ENCODE measurements at regions not wholly inside any gene's neighbourhood (a gene's known extent, or its start where the extent isn't known, plus 50 kb on each side); places are given as distances from the start of the nearest gene placed in this dataset.
A peak's percentile ranks its signal among the peaks of the same experiment; 100 is the strongest.

DNA sequence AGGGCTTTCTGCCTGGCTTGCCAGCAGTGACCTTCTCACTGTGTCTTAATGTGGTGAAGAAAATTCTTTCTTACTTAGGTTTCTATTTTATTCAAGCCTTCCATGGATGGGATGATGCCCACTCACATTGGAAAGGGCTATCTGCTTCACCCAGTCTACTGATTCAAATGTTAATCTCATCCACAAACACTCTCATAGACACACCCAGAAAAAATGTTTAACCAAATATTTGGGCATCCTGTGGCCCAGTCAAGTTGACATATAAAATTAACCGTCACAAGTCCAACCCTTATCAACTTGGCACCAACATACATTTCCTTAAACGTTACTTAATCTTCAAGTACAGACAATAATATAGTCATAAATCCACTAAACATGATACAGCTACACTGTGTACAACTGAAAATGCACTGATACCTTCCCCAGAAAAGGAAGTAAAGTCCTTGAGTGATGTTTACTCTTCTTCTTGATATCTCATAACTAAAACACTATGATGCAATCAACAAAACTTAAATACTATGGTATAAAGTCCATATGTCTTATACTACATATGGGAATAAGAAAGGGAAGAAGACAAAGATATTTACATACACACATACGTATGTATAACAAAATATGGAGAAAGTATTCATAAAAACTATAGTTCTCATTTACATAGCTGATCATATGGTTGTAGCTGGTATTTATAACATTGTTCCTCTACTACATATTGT, 394.7 kb upstream of the NOVA1 start:
- no peak overlapping the region for H3K27ac ChIP-seq (ENCODE audit: low read depth in 1 of 2, low read length in 1 of 2)
- no peak overlapping the region for H3K4me3 ChIP-seq
- no peaks in the 10 kb centered on the region for H3K27me3 ChIP-seq (ENCODE audit: control insufficient read depth in 3 of 3, insufficient read depth in 3 of 3, low read length in 2 of 3)
- 42 to 64% methylated on average over 3 of the region's 3 CpGs for WGBS, 2 donors
- H3K4me1 ChIP-seq (ENCODE audit: control insufficient read depth in 5 of 5, insufficient read depth in 5 of 5, low read length in 5 of 5), result peaks cover 0 to 24% (median 1%) of the 10 kb centered on the region in 5 donors
- DNase-seq (no peak), ATAC-seq (ENCODE audit: insufficient read depth, low FRiP score) (no peak)
- H3K9ac ChIP-seq (ENCODE audit: insufficient read depth in 1 of 2, low read length in 2 of 2), result no peak overlapping the region
- no peaks in the 10 kb centered on the region for H3K36me3 ChIP-seq (ENCODE audit: control insufficient read depth in 4 of 4, insufficient read depth in 4 of 4, low read length in 4 of 4)
- peaks cover 0 to 2% (median 0%) of the 10 kb centered on the region in 4 donors for H3K9me3 ChIP-seq (ENCODE audit: control insufficient read depth in 4 of 4, insufficient read depth in 3 of 4, low read length in 3 of 4)
- TF ChIP-seq, protein P1, sequence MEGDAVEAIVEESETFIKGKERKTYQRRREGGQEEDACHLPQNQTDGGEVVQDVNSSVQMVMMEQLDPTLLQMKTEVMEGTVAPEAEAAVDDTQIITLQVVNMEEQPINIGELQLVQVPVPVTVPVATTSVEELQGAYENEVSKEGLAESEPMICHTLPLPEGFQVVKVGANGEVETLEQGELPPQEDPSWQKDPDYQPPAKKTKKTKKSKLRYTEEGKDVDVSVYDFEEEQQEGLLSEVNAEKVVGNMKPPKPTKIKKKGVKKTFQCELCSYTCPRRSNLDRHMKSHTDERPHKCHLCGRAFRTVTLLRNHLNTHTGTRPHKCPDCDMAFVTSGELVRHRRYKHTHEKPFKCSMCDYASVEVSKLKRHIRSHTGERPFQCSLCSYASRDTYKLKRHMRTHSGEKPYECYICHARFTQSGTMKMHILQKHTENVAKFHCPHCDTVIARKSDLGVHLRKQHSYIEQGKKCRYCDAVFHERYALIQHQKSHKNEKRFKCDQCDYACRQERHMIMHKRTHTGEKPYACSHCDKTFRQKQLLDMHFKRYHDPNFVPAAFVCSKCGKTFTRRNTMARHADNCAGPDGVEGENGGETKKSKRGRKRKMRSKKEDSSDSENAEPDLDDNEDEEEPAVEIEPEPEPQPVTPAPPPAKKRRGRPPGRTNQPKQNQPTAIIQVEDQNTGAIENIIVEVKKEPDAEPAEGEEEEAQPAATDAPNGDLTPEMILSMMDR (IDR thresholded peaks at IDR 0.05; ENCODE audit: control extremely low read depth, extremely low read depth), result no peak

DNA sequence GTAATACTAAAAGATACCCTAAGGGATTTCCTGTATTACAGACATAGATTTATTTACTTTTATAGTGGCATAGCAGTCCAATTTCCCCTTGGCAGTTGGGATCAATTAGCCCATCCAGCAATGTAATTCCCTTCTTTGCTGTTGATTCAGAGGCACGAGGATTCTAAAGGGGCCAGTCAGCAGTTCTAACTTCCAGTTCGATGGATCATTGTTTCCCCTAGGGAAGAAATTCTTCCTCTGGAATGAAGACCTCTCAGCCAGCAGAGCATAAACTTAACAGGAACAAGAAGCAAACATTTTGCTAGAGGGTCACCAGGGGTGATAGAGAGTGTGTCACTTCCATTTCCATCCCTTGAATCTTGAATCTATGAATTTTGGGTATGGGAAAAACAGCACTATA, 395.7 kb upstream of the NOVA1 start:
- TF ChIP-seq, protein P1 (IDR thresholded peaks at IDR 0.05; ENCODE audit: control extremely low read depth, extremely low read depth), result no peak
- DNase-seq (no peak), ATAC-seq (ENCODE audit: insufficient read depth, low FRiP score) (no peak)
- Histone ChIP-seq H3K27ac (ENCODE audit: low read depth in 1 of 2, low read length in 1 of 2) (no peak overlapping the region), H3K36me3 (ENCODE audit: control insufficient read depth in 4 of 4, insufficient read depth in 4 of 4, low read length in 4 of 4) (no peaks in the 10 kb centered on the region), H3K9me3 (ENCODE audit: control insufficient read depth in 4 of 4, insufficient read depth in 3 of 4, low read length in 3 of 4) (peaks cover 0 to 2% (median 0%) of the 10 kb centered on the region in 4 donors), H3K27me3 (ENCODE audit: control insufficient read depth in 3 of 3, insufficient read depth in 3 of 3, low read length in 2 of 3) (no peaks in the 10 kb centered on the region), H3K4me1 (ENCODE audit: control insufficient read depth in 5 of 5, insufficient read depth in 5 of 5, low read length in 5 of 5) (peaks cover 0 to 24% (median 1%) of the 10 kb centered on the region in 5 donors), H3K4me3 (no peak overlapping the region), H3K9ac (ENCODE audit: insufficient read depth in 1 of 2, low read length in 2 of 2) (no peak overlapping the region)
- WGBS, 2 donors, result 52 to 66% methylated on average over 2 of the region's 2 CpGs

DNA sequence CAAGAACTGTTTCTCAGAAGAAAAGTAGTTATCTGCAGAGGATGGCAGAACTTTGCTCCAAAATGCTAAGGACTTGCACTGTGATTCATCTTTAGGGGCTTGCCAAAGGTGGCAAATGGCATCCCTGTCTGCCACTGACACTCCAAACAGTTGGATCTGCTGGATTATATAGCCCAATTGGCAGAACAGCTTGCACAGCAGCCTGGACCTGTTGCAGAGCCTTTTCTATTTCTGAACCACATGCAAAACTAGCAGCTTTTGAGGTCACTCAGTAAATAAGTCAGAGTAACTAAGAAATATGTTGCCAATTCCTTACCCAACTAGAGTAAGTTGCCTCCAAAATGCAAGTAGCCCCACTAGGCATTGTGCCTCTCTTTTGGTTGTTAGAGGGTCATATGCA, 397.5 kb upstream of the NOVA1 start:
- DNase-seq (peak in 1 of 3 donors; percentile 13), ATAC-seq (ENCODE audit: insufficient read depth, low FRiP score) (no peak)

More for the DNA sequence above, 397.5 kb upstream of the NOVA1 start:
- H3K36me3 ChIP-seq (ENCODE audit: control insufficient read depth in 4 of 4, insufficient read depth in 4 of 4, low read length in 4 of 4), result no peaks in the 10 kb centered on the region
- H3K4me3 ChIP-seq, result no peak overlapping the region
- TF ChIP-seq, protein P1 (IDR thresholded peaks at IDR 0.05; ENCODE audit: control extremely low read depth, extremely low read depth), result no peak
- H3K9ac ChIP-seq (ENCODE audit: insufficient read depth in 1 of 2, low read length in 2 of 2), result no peak overlapping the region
- H3K27ac ChIP-seq (ENCODE audit: low read depth in 1 of 2, low read length in 1 of 2), result no peak overlapping the region
- no peaks in the 10 kb centered on the region for H3K27me3 ChIP-seq (ENCODE audit: control insufficient read depth in 3 of 3, insufficient read depth in 3 of 3, low read length in 2 of 3)
- H3K9me3 ChIP-seq (ENCODE audit: control insufficient read depth in 4 of 4, insufficient read depth in 3 of 4, low read length in 3 of 4), result peaks cover 0 to 2% (median 0%) of the 10 kb centered on the region in 4 donors
- H3K4me1 ChIP-seq (ENCODE audit: control insufficient read depth in 5 of 5, insufficient read depth in 5 of 5, low read length in 5 of 5), result peaks cover 0 to 24% (median 1%) of the 10 kb centered on the region in 5 donors

All from lung (tissue), 11 donors.